HG02852 (cell line): ENCODE measurements at regions not wholly inside any gene's neighbourhood (a gene's known extent, or its start where the extent isn't known, plus 50 kb on each side); places are given as distances from the start of the nearest gene placed in this dataset.

Experiments used
- ATAC-seq: cut with Tn5 transposase; IDR thresholded peaks from one replicate; pipeline ENCODE4 v1.9.1; 2021; ENCODE audit warnings: mild to moderate bottlenecking, moderate library complexity; ENCODE audit not compliant: unreplicated experiment

DNA sequence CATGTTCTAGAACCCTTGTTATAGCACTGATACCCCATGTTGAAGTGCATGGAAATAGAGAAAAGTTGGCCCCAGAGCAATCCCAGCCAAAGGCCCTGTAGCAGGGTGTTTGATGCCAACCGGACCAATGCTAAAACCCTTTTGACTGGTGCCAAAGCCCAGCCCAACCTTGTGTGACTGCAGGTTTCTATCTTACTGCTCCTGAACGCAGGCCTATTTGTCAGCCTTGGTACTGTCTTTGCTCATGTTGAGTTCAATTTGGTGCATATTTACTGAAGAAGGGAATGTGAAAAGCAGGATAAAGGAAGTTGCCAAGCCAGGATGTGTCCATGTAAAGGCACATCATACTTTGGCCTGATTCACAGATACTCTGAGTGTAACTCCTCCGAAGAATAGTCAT is 51.7 kb upstream of the NFASC start:
- ATAC-seq, result no peak

DNA sequence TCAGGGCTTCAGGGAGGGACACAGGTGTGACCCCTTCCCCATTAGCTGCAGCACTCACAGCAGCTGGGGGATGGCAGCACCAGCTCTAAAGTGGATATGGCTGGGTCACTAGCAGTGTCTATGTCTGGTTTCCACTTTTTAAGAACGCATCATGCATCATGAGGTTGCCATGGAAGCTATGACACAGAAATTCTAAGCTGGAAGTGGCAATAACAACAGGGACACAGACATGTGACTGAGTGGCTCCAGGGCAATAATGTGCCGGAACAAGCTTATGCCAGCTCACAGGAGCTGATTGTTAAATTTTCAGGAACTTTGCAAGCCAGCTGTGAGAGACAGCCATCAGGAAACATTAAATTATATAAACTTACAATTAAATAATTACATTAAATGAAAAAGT is 51.2 kb upstream of the NFASC start:
- no peak for ATAC-seq
